Stimulated activated naive CD8-positive, alpha-beta T cell treated with anti-CD3 and anti-CD28 coated beads, Interleukin-15, Interleukin-2, amounts not matched to agents 100 U/mL and 50 U/mL, for 24 hours (primary cell): ENCODE measurements at regions not wholly inside any gene's neighbourhood (a gene's known extent, or its start where the extent isn't known, plus 50 kb on each side); places are given as distances from the start of the nearest gene placed in this dataset.
A peak's percentile ranks its signal among the peaks of the same experiment; 100 is the strongest.
"Not testable (repeated sequence)": the region's sequence is repeated elsewhere in the genome, so short reads cannot be mapped to it uniquely, and the experiment has no call there.

ENCODE experiments used
- ATAC-seq: fragments of 150-1000 bp; cut with Tn5 transposase; one replicate; pipeline ENCODE4 v1.10.0; 2021
- DNase-seq: peaks from one replicate; pipeline ENCODE4 v3.0.0; 2021

GRCh38 chr21:7743940-7744339 is 2777.4 kb upstream of the TPTE start:
- not testable (repeated sequence) for ATAC-seq, DNase-seq

DNA sequence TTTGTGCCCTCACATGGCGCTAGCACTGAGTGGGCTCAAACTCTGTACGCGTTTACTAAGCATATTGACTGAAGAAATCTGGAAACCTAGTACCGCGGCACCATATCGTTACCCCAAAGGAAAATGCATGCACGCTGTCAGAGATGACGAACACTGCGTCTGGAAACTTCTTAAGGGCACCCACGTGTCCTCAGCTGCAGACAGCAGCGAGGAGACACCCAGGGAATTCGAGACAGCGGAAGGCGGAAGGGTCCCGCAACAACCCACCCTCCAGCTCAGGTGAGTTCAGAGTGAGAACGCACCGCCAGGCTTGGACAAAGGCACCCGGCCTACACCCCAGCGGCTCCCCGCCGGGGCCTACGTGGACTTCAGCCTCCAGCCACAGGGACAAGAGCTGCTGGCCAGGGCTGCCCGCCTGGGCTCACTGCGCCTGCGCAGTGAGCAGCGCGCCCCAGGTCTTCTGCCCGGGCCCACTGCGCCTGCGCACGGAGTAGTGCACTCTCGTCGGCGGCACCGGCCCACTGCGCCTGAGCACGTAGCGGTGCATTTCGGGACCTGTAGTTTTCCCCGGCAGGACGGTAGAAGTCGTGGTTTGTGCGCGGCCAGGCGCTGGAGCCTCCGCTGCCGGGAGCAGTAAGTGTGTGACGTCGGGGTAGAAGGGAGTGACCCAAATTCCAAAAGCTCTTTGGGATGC is 2776.8 kb upstream of the TPTE start:
- ATAC-seq: peak; percentile 98
- DNase-seq: not testable (repeated sequence)

GRCh38 chr21:7745100-7745450 is 2776.3 kb upstream of the TPTE start:
- DNase-seq: not testable (repeated sequence)
- peak; percentile 82 for ATAC-seq

DNA sequence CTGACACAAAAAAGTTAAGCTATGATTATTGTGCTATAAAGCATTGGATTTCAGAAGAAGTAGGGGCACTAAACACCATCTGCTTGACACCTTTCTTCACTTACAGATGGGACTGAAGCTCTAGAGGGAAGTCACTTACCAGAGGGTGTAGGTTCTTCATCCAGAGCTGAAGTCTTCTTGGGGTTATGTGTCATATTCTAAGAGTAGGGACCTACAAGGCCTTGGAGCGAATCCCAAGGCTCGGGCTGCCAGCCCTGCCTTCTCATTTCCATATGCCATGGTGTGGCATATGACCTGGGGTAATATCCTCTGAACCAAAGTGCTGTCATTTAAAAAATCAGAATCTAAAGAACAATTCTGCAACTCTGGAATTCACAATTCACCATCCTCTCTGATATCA is 2773.4 kb upstream of the TPTE start:
- not testable (repeated sequence) for DNase-seq, ATAC-seq

DNA sequence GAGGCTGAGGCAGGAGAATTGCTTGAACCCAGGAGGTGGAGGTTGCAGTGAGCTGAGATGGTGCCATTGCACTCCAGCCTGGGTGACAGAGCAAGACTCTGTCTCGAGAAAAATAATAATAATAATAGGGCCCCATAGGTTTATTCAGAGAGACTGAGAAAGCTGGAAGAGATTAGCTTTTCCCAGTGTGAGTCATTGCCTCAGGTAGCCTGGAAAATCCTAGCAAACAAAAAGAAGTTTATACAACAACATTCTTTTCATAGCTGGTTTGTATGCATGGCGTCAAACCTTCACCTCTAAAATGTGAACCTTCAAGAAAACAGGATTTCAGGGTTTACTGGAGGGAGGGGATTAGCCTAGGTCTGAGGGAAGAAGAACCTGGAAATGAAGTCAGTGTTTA is 2768.8 kb upstream of the TPTE start:
- ATAC-seq, DNase-seq: not testable (repeated sequence)

DNA sequence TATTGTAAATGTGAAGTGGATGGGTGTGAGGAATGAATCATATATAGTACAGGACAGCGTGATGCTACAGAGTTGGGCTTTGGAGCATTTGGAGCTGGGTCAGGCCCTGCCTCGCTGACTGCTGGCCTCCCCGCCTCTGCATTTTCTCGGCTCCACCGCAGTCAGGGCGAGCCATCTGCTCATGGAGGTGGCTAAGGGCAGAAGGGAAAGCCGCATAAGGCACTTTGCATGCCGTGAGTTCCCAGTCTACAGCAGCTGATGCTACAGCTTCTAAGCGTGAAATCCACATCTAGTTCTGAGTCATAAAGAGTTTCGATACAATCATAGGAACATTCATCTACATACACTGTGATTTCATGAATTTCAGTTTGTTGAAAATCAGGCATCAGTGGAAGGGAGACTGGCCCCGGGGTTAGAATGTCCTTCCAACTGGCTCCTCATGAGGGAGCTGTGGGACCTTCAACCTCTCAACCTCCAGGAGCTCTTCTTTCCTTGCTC is 2768.0 kb upstream of the TPTE start:
- DNase-seq (peak; percentile 9), ATAC-seq (peak; percentile 96)

GRCh38 chr21:7769985-7770384 is 2751.4 kb upstream of the TPTE start:
- not testable (repeated sequence) for DNase-seq
- ATAC-seq: peak; percentile 68

DNA sequence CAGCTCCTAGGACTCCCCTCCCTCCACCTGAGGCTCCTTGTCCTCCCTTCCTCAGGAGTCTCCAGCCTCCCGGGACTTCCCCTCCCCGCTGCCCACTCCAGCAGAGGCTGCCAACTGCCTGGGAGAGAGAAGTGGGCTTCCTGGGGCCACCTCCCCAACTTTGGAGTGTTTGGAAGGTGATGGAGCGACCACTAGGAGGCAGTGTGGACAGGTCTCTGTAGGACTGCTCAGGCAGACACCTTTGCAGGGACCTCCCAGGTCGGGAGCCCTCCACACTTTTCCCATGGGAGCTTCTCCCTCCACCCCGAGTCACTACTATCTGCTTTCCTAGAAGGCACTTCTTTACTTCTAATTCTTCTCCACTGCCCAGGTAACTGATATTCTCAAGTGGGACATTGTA is 2747.2 kb upstream of the TPTE start:
- ATAC-seq, DNase-seq: not testable (repeated sequence)

GRCh38 chr21:7775327-7775984 is 2745.9 kb upstream of the TPTE start:
- ATAC-seq: not testable (repeated sequence)
- DNase-seq: peak; percentile 1

DNA sequence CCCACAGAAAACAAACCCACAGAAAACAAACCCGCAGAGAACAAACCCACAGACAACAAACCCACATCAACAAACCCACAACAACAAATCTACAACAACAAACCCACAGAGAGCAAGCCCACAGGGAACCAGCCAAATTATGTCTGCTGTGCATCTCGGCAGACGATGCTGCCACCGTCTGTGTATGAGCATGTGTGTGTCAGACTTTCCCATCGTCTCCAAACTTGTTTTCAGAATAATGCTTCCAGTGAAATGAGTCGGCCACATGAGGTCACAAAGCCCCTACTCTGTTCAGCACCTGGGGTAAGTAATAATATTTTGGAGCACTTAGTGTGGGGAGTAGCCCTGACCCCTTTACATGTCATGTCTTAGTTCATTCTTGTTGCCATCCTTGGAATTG is 2745.3 kb upstream of the TPTE start:
- not testable (repeated sequence) for DNase-seq
- peak; percentile 43 for ATAC-seq

- not testable (repeated sequence) for ATAC-seq, DNase-seq
These were observed 2744.8 kb upstream of the TPTE start for GRCh38 chr21:7776622-7777021.

- ATAC-seq, DNase-seq: not testable (repeated sequence)
These were observed 2744.1 kb upstream of the TPTE start for GRCh38 chr21:7777289-7777688.

DNA sequence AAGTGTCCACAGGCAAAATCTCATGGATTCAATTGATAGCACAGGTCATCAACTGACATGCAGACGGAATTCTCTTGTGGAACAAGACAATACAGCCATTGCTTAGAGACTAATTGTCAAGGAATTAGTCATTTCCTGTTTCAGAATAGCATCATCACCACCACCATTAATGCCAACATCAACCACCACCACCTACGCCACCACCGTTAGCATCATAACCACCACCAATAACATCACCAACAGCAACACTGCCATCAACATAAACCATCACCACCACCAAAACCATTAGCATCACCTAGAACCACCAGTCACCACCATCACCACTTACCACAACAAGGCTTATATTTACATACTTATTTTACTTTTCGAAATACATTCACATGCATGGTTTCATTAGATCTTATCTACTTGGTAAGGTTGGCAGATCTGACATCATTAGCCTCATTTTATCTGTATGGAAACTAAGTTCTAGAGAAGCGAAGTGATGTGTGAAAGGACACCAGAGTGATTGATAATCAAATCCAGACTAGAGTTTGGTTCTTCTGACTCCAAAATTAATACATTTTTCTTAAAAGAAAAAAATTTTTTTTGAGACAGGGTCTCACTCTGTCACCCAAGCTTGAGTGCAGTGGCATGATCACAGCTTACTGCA is 2733.8 kb upstream of the TPTE start:
- ATAC-seq: peak; percentile 81
- not testable (repeated sequence) for DNase-seq

GRCh38 chr21:7793797-7794196 is 2727.6 kb upstream of the TPTE start:
- not testable (repeated sequence) for ATAC-seq, DNase-seq

GRCh38 chr21:7797328-7797727 is 2724.1 kb upstream of the TPTE start:
- DNase-seq, ATAC-seq: not testable (repeated sequence)

DNA sequence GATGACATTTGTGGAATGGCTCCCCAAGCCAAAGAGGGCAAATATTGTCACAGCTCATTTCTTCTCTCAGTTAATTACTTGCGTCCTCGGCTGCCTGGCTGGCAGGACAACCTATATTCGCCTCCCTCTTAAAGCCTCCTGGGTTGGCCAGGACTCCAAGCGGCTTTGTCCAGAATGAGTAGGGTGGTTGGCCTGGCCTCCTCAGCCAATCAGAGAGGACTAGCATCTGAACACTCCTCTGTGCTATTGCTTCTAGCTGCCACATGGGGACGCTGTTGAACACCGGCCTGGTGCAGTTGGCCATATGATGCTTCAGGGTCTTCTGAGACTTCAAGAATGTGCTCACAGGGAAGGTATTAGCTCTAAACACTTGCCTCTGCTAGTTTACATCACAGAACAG is 2722.9 kb upstream of the TPTE start:
- DNase-seq, ATAC-seq: not testable (repeated sequence)

DNA sequence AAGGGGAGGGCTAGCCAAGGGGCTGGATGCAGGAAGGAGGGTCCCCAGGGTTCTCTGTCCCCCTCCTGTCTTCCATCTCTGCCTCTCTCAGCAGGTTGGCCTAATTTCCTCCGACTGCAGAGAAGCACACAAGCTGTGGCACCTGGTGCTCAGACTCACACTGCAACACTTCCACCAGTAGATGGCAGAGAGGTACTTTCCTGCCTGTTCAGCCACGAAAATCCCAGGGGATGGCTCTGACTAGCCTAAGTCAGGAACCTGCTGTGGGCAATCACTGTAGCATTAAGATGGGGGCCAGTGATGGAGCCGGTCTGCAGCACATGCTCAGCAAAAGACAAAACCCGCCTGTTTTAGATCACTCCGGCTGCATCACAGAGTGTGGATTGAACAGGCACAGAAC is 2721.7 kb upstream of the TPTE start:
- not testable (repeated sequence) for ATAC-seq, DNase-seq

- DNase-seq, ATAC-seq: not testable (repeated sequence)
These were observed 2707.9 kb upstream of the TPTE start for GRCh38 chr21:7813475-7813874.

DNA sequence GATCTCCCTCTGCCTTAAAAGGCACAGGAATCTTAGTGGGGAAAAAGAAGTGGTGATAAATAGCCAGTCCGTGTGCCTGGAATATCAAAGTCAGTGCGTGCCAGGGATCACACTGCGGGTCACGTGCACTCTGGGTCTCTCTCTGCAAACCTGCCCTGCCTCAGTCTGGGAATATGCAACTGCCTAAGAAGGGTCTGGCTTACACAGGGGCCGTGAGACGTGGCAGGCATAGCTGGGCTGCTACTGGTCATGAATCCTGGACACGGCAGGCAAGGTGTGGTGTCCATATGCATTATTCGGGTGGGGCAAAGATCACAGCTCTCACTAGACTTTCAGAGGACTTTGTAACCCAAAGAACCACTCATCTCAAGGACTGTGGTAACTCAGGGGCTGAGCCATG is 2704.4 kb upstream of the TPTE start:
- not testable (repeated sequence) for ATAC-seq, DNase-seq

DNA sequence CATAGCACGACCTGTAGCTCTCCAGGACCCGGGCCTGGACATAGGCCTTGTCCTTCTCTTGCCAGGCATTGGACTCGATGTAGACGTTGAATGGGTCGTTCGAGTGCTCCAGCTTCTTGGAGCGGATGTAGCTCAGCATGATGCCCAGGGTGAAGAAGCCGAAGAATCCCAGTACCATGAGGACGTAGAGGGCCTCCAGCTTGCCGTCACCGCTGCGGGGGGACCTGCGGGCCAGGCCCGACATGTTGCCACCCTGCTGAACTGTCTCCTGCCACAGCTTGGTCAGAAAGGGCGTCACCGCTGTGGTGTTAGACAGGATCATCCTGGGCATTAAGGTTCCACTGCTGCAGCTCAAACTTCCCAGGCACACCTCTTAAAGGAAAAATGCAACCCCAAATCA is 2702.1 kb upstream of the TPTE start:
- not testable (repeated sequence) for DNase-seq, ATAC-seq

- not testable (repeated sequence) for ATAC-seq, DNase-seq
These were observed 2695.8 kb upstream of the TPTE start for GRCh38 chr21:7825627-7826026.

- ATAC-seq: not testable (repeated sequence)
These were observed 2695.2 kb upstream of the TPTE start for GRCh38 chr21:7826174-7826573.

GRCh38 chr21:7828260-7828659 is 2693.1 kb upstream of the TPTE start:
- ATAC-seq, DNase-seq: not testable (repeated sequence)

More at GRCh38 chr21:7826174-7826573, 2695.2 kb upstream of the TPTE start:
- not testable (repeated sequence) for DNase-seq
